GM12891 (cell line): ENCODE measurements at regions not wholly inside any gene's neighbourhood (a gene's known extent, or its start where the extent isn't known, plus 50 kb on each side); places are given as distances from the start of the nearest gene placed in this dataset.

ENCODE experiments used
- POU2F2 ChIP-seq: IDR thresholded peaks from 2 replicates; pipeline ENCODE4 v1.6.1; 2011; ENCODE audit warnings: low read depth, mild to moderate bottlenecking, control low read depth, low read length, moderate library complexity
- TAF1 ChIP-seq: IDR thresholded peaks from 2 replicates; pipeline ENCODE4 v1.6.1; 2011; ENCODE audit warnings: low read depth, low read length, control low read depth

DNA sequence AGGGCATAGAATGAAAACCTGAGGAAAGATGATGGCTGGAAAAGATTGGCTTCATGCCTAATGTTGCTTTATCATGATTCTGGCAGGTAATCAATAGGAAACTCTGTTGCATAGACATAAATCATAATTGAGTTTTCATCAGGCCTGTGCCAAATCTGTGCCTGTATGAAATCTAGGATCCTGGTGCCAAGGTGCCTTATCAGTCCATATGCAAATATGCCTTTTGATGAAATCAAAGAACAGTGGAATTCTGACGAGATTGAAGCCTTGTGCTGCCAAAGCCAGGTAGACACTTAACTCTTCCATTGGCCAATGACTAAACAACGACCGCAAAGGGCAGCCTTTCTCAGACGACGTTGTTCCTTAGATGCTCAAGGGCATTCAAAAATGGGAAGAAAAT is 170.0 kb upstream of the CRIM1 start:
- TF ChIP-seq TAF1, result no peak
- no peak for TF ChIP-seq POU2F2
